ENCODE measurements at regions not wholly inside any gene's neighbourhood (a gene's known extent, or its start where the extent isn't known, plus 50 kb on each side); places are given as distances from the start of the nearest gene placed in this dataset.
"Not testable (repeated sequence)": the region's sequence is repeated elsewhere in the genome, so short reads cannot be mapped to it uniquely, and the experiment has no call there.

GRCh38 chr7:131057015-131057793 is 270.5 kb upstream of the MKLN1 start:
- no TSS peak for BruUV-seq (replicated peaks)
- intact Hi-C loops (cut with micrococcal nuclease; ENCODE audit: unreplicated experiment) = no loop called here
- Mint-ChIP-seq H3K36me3 (ENCODE audit: insufficient read depth, unreplicated experiment) (peaks cover 5% of the 10 kb centered on the region), H3K4me3 (ENCODE audit: unreplicated experiment) (no peak overlapping the region), H3K4me1 (ENCODE audit: low read depth, unreplicated experiment) (peaks cover 4% of the 10 kb centered on the region), H3K9me3 (ENCODE audit: unreplicated experiment) (no peaks in the 10 kb centered on the region), H3K27me3 (ENCODE audit: insufficient read depth, unreplicated experiment) (peaks cover 2% of the 10 kb centered on the region), H3K27ac (ENCODE audit: unreplicated experiment) (no peak overlapping the region)
- Histone ChIP-seq H3K27me3 (replicated peaks; ENCODE audit: control insufficient read depth, insufficient read depth, low read length) (no peaks in the 10 kb centered on the region), H3K36me3 (ENCODE audit: control insufficient read depth, insufficient read depth, low read length) (no peaks in the 10 kb centered on the region), H3K4me3 (ENCODE audit: low read depth, low read length) (no peak overlapping the region), H3K4me1 (no peaks in the 10 kb centered on the region), H3K9me3 (peaks cover 9% of the 10 kb centered on the region; the same call in 1 of the 2 replicates)
- ChIA-PET CTCF (interaction anchor here (0.7 kb wide), 1 partner anchor 101 kb away, joined by 3 read pairs; no protein-coding TSS in a partner anchor), POLR2A (no interaction called here)
- TF ChIP-seq CTCF (IDR thresholded peaks at IDR 0.05; ENCODE audit: insufficient read depth in 1 of 2, low read depth in 1 of 2, low read length in 1 of 2, severe bottlenecking in 1 of 2, unreplicated experiment in 1 of 2) = no peak
- DNase-seq = no peak

GRCh38 chr7:131057794-131058070 is 269.9 kb upstream of the MKLN1 start:
- CTCF ChIA-PET = interaction anchor here (0.7 kb wide), 1 partner anchor 100 kb away, joined by 3 read pairs; no protein-coding TSS in a partner anchor

GRCh38 chr7:131058561-131059288 is 269.0 kb upstream of the MKLN1 start:
- H3K4me3 ChIP-seq (ENCODE audit: low read depth, low read length); H3K4me3 Mint-ChIP-seq (ENCODE audit: unreplicated experiment); BruUV-seq (replicated peaks); H3K27me3 ChIP-seq (replicated peaks; ENCODE audit: control insufficient read depth, insufficient read depth, low read length); POLR2A ChIA-PET; H3K27me3 Mint-ChIP-seq (ENCODE audit: insufficient read depth, unreplicated experiment); H3K36me3 Mint-ChIP-seq (ENCODE audit: insufficient read depth, unreplicated experiment); H3K4me1 Mint-ChIP-seq (ENCODE audit: low read depth, unreplicated experiment); H3K27ac Mint-ChIP-seq (ENCODE audit: unreplicated experiment); H3K9me3 Mint-ChIP-seq (ENCODE audit: unreplicated experiment); DNase-seq; H3K4me1 ChIP-seq; intact Hi-C loops (cut with micrococcal nuclease; ENCODE audit: unreplicated experiment); H3K9me3 ChIP-seq; H3K36me3 ChIP-seq (ENCODE audit: control insufficient read depth, insufficient read depth, low read length): not testable (repeated sequence)
- CTCF ChIA-PET = interaction anchor here (0.6 kb wide), 1 partner anchor 13 kb away, joined by 9 read pairs; no protein-coding TSS in a partner anchor

More at GRCh38 chr7:131057794-131058070, 269.9 kb upstream of the MKLN1 start:
- H3K27me3 ChIP-seq (replicated peaks; ENCODE audit: control insufficient read depth, insufficient read depth, low read length) = no peaks in the 10 kb centered on the region
- Mint-ChIP-seq H3K27ac (ENCODE audit: unreplicated experiment) (no peak overlapping the region), H3K36me3 (ENCODE audit: insufficient read depth, unreplicated experiment) (peaks cover 5% of the 10 kb centered on the region), H3K27me3 (ENCODE audit: insufficient read depth, unreplicated experiment) (peaks cover 2% of the 10 kb centered on the region), H3K9me3 (ENCODE audit: unreplicated experiment) (no peaks in the 10 kb centered on the region), H3K4me3 (ENCODE audit: unreplicated experiment) (no peak overlapping the region), H3K4me1 (ENCODE audit: low read depth, unreplicated experiment) (peaks cover 4% of the 10 kb centered on the region)
- no peak overlapping the region for H3K4me3 ChIP-seq (ENCODE audit: low read depth, low read length)
- no peak for DNase-seq
- TF ChIP-seq CTCF (IDR thresholded peaks at IDR 0.05; ENCODE audit: insufficient read depth in 1 of 2, low read depth in 1 of 2, low read length in 1 of 2, severe bottlenecking in 1 of 2, unreplicated experiment in 1 of 2) = no peak
- no peaks in the 10 kb centered on the region for H3K36me3 ChIP-seq (ENCODE audit: control insufficient read depth, insufficient read depth, low read length)
- no peaks in the 10 kb centered on the region for H3K4me1 ChIP-seq
- no TSS peak for BruUV-seq (replicated peaks)
- POLR2A ChIA-PET = no interaction called here
- peaks cover 9% of the 10 kb centered on the region; the same call in 1 of the 2 replicates for H3K9me3 ChIP-seq
- intact Hi-C loops (cut with micrococcal nuclease; ENCODE audit: unreplicated experiment) = no loop called here

GRCh38 chr7:131059401-131059800 is 268.3 kb upstream of the MKLN1 start:
- CTCF ChIA-PET = interaction anchor here (0.6 kb wide), 1 partner anchor 14 kb away, joined by 9 read pairs; no protein-coding TSS in a partner anchor
- H3K9me3 Mint-ChIP-seq (ENCODE audit: unreplicated experiment); H3K4me3 ChIP-seq (ENCODE audit: low read depth, low read length); H3K4me3 Mint-ChIP-seq (ENCODE audit: unreplicated experiment); H3K4me1 ChIP-seq; H3K36me3 Mint-ChIP-seq (ENCODE audit: insufficient read depth, unreplicated experiment); DNase-seq; POLR2A ChIA-PET; H3K27ac Mint-ChIP-seq (ENCODE audit: unreplicated experiment); H3K36me3 ChIP-seq (ENCODE audit: control insufficient read depth, insufficient read depth, low read length); intact Hi-C loops (cut with micrococcal nuclease; ENCODE audit: unreplicated experiment); H3K27me3 Mint-ChIP-seq (ENCODE audit: insufficient read depth, unreplicated experiment); H3K4me1 Mint-ChIP-seq (ENCODE audit: low read depth, unreplicated experiment); H3K9me3 ChIP-seq; H3K27me3 ChIP-seq (replicated peaks; ENCODE audit: control insufficient read depth, insufficient read depth, low read length); BruUV-seq (replicated peaks): not testable (repeated sequence)
